ENCODE measurements at regions not wholly inside any gene's neighbourhood (a gene's known extent, or its start where the extent isn't known, plus 50 kb on each side); places are given as distances from the start of the nearest gene placed in this dataset.

DNA sequence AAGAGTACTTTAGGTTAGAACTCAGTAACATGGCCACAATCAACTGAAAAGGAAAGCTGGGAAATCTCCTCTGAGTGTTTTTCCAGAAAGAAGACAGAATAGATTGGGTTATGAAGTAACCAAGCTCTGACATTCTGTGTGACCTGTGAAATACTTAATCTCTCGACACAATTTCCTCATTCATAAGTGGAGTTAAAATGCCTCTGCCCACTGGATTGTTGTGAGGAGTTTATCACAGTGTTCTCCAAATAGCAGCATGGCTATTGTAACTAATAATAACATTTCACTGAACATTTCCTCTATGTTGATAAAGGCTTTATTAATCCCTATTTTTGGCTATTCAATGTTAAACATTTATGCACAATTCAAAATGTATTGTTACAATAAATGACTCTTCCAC, 311.0 kb downstream of the GABRB2 start:
- Histone ChIP-seq H3K27ac (no peak overlapping the region), H3K4me3 (no peak overlapping the region), H3K36me3 (no peaks in the 10 kb centered on the region), H3K9me3 (no peaks in the 10 kb centered on the region), H3K4me1 (peaks cover 0 to 7% (median 0%) of the 10 kb centered on the region in 12 donors), H3K27me3 (no peaks in the 10 kb centered on the region)
- TF ChIP-seq, protein P1, sequence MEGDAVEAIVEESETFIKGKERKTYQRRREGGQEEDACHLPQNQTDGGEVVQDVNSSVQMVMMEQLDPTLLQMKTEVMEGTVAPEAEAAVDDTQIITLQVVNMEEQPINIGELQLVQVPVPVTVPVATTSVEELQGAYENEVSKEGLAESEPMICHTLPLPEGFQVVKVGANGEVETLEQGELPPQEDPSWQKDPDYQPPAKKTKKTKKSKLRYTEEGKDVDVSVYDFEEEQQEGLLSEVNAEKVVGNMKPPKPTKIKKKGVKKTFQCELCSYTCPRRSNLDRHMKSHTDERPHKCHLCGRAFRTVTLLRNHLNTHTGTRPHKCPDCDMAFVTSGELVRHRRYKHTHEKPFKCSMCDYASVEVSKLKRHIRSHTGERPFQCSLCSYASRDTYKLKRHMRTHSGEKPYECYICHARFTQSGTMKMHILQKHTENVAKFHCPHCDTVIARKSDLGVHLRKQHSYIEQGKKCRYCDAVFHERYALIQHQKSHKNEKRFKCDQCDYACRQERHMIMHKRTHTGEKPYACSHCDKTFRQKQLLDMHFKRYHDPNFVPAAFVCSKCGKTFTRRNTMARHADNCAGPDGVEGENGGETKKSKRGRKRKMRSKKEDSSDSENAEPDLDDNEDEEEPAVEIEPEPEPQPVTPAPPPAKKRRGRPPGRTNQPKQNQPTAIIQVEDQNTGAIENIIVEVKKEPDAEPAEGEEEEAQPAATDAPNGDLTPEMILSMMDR (IDR thresholded peaks at IDR 0.05) = no peak
- TF ChIP-seq POLR2A (IDR thresholded peaks at IDR 0.05) = no peak
- ATAC-seq = peak in 2 of 4 donors; percentile 36 to 61
- WGBS, 4 donors = 0 to 17% (median 4%) methylated on average over 1 of the region's 1 CpG
- intact Hi-C loops (cut with DNase I) = no loop called here
- no peak for DNase-seq

DNA sequence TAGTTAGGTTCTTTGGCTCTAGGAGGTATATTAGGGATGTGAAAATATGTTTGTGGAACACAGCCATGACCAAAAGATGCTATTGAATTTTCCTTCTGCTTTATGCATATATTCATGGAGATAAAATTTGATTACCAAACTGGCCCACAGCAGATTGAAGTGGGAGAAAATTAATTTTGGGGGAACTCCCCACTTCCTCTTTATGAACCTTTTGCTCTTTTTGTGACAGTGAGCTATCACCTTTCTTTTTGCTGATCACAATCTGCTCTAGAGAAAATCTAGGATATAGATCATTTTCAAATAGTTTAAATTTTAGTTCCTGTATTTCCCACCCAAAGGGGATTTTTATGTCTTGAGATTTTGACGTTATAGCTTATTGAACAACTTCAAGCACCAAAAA, 313.0 kb downstream of the GABRB2 start:
- DNase-seq (no peak), ATAC-seq (no peak)
- Histone ChIP-seq H3K4me1 (peaks cover 0 to 7% (median 0%) of the 10 kb centered on the region in 12 donors), H3K36me3 (no peaks in the 10 kb centered on the region), H3K9me3 (no peaks in the 10 kb centered on the region), H3K4me3 (no peak overlapping the region), H3K27ac (no peak overlapping the region), H3K27me3 (no peaks in the 10 kb centered on the region)
- intact Hi-C loops (cut with DNase I) = no loop called here
- WGBS, 4 donors = 86 to 98% (median 92%) methylated on average over 1 of the region's 1 CpG
- no peak for TF ChIP-seq POLR2A (IDR thresholded peaks at IDR 0.05)
- TF ChIP-seq, protein P1 (IDR thresholded peaks at IDR 0.05) = no peak

DNA sequence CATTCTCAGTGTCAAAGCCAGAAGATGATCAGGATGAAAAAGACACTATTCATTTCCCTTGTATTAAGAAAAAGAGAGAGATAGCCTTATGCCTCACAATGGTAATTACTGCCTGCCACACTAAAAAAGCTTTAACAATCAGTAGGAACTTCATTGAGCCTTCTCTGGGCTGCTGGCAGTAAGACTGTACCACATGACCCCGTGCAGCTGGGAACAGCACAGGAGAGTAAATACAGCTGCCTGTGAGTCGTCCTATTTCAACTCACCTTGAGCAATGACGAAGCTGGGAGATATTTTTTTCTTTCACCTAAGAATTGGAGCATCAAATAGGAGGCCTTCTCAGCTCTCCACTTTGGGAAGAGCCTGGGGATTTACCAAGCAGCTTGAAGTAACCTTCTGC, 316.3 kb downstream of the GABRB2 start:
- TF ChIP-seq POLR2A (IDR thresholded peaks at IDR 0.05) = no peak
- TF ChIP-seq, protein P1 (IDR thresholded peaks at IDR 0.05) = no peak
- peak in 2 of 4 donors; percentile 49 to 53 for ATAC-seq
- WGBS, 4 donors = 33 to 40% (median 34%) methylated on average over 3 of the region's 3 CpGs

DNA sequence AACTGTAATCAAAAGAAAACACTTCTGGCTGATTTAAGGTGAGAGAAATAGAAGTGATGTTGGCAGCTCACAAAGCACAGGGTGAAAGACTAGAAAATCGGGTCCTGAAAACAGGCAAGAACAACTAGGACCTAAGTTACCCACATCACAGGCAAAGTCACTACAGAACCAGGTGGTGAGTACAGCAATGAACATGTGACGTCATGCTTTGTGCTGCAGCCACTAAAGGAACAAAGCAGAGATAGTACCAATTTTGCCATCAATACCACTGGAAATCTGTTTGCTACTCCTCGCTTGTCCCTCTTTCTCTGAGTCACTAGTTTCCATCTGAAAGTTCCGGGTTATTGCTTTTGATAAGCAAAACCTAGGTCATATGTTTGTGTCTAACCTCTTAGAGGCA, 326.7 kb downstream of the GABRB2 start:
- Histone ChIP-seq H3K9me3 (peaks cover 0 to 11% (median 0%) of the 10 kb centered on the region in 12 donors), H3K27me3 (no peaks in the 10 kb centered on the region), H3K4me1 (no peaks in the 10 kb centered on the region), H3K27ac (no peak overlapping the region), H3K36me3 (no peaks in the 10 kb centered on the region), H3K4me3 (no peak overlapping the region)
- ATAC-seq = no peak
- TF ChIP-seq, protein P1 (IDR thresholded peaks at IDR 0.05) = no peak
- no peak for TF ChIP-seq POLR2A (IDR thresholded peaks at IDR 0.05)
- WGBS, 4 donors = 74 to 90% (median 78%) methylated on average over 4 of the region's 4 CpGs
- no peak for DNase-seq
- intact Hi-C loops (cut with DNase I) = no loop called here

More for the DNA sequence above, 316.3 kb downstream of the GABRB2 start:
- Histone ChIP-seq H3K36me3 (no peaks in the 10 kb centered on the region), H3K27ac (no peak overlapping the region), H3K27me3 (no peaks in the 10 kb centered on the region), H3K9me3 (no peaks in the 10 kb centered on the region), H3K4me1 (no peaks in the 10 kb centered on the region), H3K4me3 (no peak overlapping the region)
- no peak for DNase-seq
- intact Hi-C loops (cut with DNase I) = no loop called here
